H1 (cell line): ENCODE measurements at regions not wholly inside any gene's neighbourhood (a gene's known extent, or its start where the extent isn't known, plus 50 kb on each side); places are given as distances from the start of the nearest gene placed in this dataset.

ENCODE experiments used
- GABPA ChIP-seq: IDR thresholded peaks from 2 replicates; pipeline ENCODE4 v1.6.1; 2011; ENCODE audit warnings: mild to moderate bottlenecking, low read length, moderate library complexity, borderline replicate concordance; ENCODE audit not compliant: insufficient read depth
- RAD21 ChIP-seq, 2 experiments: IDR thresholded peaks in 1 of 2; conservative IDR thresholded peaks in 1 of 2; 2 replicates each; pipeline ENCODE4 v1.6.1; 2011; ENCODE audit warnings: low read depth in 2 of 2, low read length in 2 of 2, improper control_type of control experiment in 1 of 2, inconsistent platforms in 1 of 2, mild to moderate bottlenecking in 1 of 2, moderate library complexity in 1 of 2
- SIX5 ChIP-seq: IDR thresholded peaks from 2 replicates; pipeline ENCODE4 v1.6.1; 2011; ENCODE audit warnings: mild to moderate bottlenecking, low read depth, low read length
- TAF1 ChIP-seq: IDR thresholded peaks from 2 replicates; pipeline ENCODE4 v1.6.1; 2011; ENCODE audit warnings: mild to moderate bottlenecking, low read depth, low read length

- TF ChIP-seq GABPA, result no peak
- TF ChIP-seq TAF1, result no peak
- no peak for TF ChIP-seq SIX5
- TF ChIP-seq RAD21 (IDR thresholded peaks at IDR 0.05 in 1 of 2, conservative IDR thresholded peaks at IDR 0.05 in 1 of 2; ENCODE audit: low read depth in 2 of 2, low read length in 2 of 2), result no peak
Observed at GRCh38 chr1:198936371-198937083, 297.7 kb downstream of the PTPRC start (continued).
